Fibroblast of the conjunctiva (primary cell): ENCODE measurements at regions not wholly inside any gene's neighbourhood (a gene's known extent, or its start where the extent isn't known, plus 50 kb on each side); places are given as distances from the start of the nearest gene placed in this dataset.
"Not testable (repeated sequence)": the region's sequence is repeated elsewhere in the genome, so short reads cannot be mapped to it uniquely, and the experiment has no call there.

Source experiments
- DNase-seq: peaks from one replicate; pipeline ENCODE4 v3.0.0-alpha.2; 2010; ENCODE audit warnings: low read depth

GRCh38 chr10:121307411-121307980, 290.7 kb downstream of the FGFR2 start:
- no peak for DNase-seq

DNA sequence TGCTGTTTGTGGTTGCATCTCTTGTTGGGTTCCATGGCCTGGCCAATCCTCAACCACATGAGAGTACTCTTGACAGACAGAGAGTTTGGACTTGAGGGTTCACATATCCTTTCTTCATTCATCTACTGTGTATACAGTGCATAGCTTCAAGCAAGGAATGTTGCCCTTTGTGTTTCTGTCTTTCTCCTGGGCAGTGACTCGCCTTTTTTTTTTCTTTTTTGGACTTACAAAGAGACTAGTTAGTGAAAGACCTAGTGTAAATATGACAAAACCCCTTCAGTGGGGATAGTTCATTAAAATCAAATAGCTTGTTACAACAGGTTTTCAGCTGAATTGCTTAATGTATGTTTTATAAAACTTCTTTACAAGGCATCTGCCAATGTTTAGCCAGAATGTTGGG, 290.2 kb downstream of the FGFR2 start:
- no peak for DNase-seq

- DNase-seq = no peak
These were observed 289.1 kb downstream of the FGFR2 start for GRCh38 chr10:121309164-121309563.

- no peak for DNase-seq
These were observed 288.0 kb downstream of the FGFR2 start for GRCh38 chr10:121310151-121310711.

GRCh38 chr10:121311812-121312443, 286.3 kb downstream of the FGFR2 start:
- no peak for DNase-seq

DNA sequence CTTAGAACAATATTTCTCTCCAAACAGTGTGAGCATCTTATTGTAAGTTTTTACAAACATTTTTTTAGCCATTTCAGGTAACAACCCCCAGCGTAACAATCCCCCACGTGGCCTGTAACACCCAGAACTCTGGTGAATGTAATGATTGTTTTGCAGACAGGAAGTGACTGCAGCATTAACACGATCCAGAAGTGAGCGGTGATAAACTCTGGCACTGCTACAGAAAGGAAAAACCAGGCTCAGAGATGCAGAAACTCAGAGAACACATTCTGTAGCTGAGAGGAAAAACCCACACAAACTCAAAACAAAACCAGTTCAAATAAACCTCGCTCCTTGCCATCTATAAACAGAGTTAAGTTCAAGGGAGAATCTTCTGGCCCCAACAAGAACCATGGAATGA, 285.7 kb downstream of the FGFR2 start:
- no peak for DNase-seq

DNA sequence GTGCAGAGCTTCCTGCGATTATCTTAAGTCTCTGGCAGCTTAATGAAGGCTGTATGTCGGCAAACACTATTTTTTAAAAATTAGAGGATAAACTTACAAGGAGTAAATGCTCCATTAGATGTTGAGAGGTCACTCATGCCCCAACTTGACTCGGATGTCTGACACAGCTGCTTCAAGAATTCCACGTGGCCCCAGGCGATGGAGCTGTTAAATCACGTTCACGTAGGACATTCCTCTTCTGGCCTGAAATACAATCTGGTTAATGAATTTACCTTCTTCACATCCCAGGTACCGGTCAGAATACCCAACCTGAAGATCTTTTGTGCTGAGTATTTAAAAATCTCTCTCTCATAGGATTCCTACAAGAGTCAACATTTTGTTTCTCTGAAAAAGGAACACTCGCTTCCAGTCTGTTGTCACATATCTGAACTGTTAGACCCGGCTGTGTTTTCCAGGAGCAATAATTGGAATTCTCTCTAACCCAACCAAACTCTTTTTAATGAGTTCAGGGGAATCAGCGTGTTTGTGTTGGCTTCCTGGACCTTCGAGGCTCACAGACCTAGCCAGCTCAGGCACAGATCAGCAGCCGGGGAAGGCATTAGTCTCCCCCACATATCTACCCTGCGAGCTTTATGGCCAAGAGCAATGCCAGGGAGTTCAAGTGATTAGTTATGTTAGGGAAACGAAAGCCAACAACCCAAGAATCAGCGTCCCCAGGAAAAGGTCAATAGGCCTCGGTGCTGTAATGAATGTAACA, 284.9 kb downstream of the FGFR2 start:
- no peak for DNase-seq

GRCh38 chr10:121316432-121316831, 281.8 kb downstream of the FGFR2 start:
- DNase-seq = no peak

DNA sequence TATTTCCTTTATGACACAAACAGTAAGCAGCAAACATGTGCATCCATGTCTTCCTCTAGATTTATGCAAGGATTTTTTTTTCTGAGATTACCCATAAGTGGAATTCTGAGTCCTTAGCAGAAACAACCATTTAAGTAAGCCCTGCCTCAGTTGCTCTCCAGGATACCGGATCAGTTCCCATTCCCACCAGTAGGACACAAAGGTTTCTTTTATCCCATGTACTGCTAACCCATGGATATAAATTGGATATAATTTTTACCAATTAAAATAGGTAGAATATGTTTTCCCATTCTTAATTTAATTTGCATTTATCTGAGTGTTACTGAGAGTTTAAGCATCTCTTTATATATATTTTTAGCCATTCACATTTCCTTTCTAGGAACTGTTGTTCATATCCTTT, 280.9 kb downstream of the FGFR2 start:
- no peak for DNase-seq

GRCh38 chr10:121322046-121322445, 276.2 kb downstream of the FGFR2 start:
- DNase-seq = no peak

DNA sequence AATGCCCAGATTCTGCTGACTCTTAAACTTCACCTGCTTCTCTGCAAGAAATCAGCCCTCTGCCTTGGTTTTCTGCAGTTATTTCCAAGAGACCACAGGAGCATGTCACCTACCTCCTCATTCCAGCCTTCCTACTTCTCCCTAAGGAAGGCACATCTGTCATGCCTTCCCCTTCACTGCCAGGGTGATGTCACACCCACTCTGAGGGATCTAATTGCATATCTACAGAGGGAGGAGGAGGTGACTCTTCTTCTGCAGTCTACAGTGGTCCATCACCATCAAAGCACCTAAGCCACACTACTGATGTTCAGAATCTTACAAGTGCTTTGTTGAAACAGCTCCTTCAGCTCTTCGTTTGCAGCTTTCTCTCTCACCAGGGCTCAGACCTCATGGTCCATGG, 275.5 kb downstream of the FGFR2 start:
- DNase-seq = no peak

- no peak for DNase-seq
These were observed 274.8 kb downstream of the FGFR2 start for GRCh38 chr10:121323443-121323842.

- no peak for DNase-seq
These were observed 273.5 kb downstream of the FGFR2 start for GRCh38 chr10:121324678-121325213.

DNA sequence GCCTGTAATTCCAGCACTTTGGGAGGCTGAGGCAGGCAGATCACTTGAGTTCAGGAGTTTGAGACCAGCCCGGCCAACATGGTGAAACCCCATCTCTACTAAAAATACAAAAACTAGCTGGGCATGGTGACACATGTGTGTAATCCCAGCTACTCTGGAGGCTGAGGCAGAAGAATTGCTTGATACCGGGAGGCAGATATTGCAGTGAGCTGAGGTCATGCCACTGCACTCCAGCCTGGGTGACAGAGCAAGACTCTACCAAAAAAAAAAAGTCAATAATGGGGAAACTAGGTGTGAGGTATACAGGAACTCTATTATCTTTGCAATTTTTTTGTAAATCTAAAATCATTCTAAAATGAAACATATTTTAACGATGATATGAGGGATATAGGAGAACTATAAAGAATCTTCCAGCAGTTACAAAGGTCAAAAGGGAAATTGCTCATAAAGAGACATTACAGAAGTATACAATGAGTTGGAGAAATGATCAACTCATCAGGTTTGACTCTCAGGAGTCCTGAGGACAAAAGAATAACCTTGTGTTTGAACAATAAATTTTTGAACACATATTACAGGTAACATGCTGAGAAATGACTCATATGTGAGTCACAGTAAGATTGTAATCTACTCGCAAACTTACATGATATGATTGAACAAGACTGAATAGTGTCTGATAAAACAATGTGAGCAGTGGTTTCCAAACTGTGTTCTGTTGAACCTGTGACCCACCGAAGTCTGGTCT, 272.6 kb downstream of the FGFR2 start:
- no peak for DNase-seq

- DNase-seq = no peak
These were observed 271.3 kb downstream of the FGFR2 start for GRCh38 chr10:121326905-121327304.

- DNase-seq = no peak
These were observed 270.5 kb downstream of the FGFR2 start for GRCh38 chr10:121327727-121328126.

DNA sequence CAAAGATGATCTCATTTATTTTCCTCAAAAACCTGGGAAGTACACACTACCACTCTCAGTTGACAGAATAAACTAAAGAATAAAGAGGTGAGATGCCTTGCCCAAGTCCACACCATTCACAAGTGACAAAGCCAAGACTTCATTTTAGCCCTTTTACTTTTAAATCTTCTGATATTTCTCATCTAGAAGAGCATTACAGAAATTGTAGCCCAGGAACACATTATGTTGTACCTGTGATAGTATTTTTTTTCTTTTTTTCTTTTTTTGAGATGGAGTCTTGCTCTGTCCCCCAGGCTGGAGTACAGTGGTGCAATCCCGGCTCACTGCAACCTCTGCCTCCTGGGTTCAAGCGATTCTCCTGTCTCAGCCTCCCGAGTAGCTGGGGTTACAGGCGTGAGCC, 268.6 kb downstream of the FGFR2 start:
- not testable (repeated sequence) for DNase-seq

GRCh38 chr10:121330563-121330962, 267.7 kb downstream of the FGFR2 start:
- DNase-seq = no peak

- DNase-seq = no peak
These were observed 265.9 kb downstream of the FGFR2 start for GRCh38 chr10:121332353-121332752.

GRCh38 chr10:121332829-121333765, 265.1 kb downstream of the FGFR2 start:
- DNase-seq = no peak

- DNase-seq = no peak
These were observed 262.8 kb downstream of the FGFR2 start for GRCh38 chr10:121335386-121335925.
